HG02763 (cell line): ENCODE measurements at regions not wholly inside any gene's neighbourhood (a gene's known extent, or its start where the extent isn't known, plus 50 kb on each side); places are given as distances from the start of the nearest gene placed in this dataset.

ENCODE experiments used
- ATAC-seq: cut with Tn5 transposase; IDR thresholded peaks from one replicate; pipeline ENCODE4 v1.9.1; 2021; ENCODE audit warnings: mild to moderate bottlenecking, moderate library complexity; ENCODE audit not compliant: unreplicated experiment

- no peak for ATAC-seq
Observed at GRCh38 chr4:148828291-148828690, 386.1 kb upstream of the NR3C2 start.

- ATAC-seq = no peak
Observed at GRCh38 chr4:148827781-148828180, 385.6 kb upstream of the NR3C2 start.

- no peak for ATAC-seq
Observed at GRCh38 chr4:148823419-148823769, 381.2 kb upstream of the NR3C2 start.

- no peak for ATAC-seq
Observed at GRCh38 chr4:148822572-148823418, 380.6 kb upstream of the NR3C2 start.

- ATAC-seq = no peak
Observed at GRCh38 chr4:148814030-148814429, 371.8 kb upstream of the NR3C2 start.

GRCh38 chr4:148813289-148813688, 371.1 kb upstream of the NR3C2 start:
- no peak for ATAC-seq

GRCh38 chr4:148812101-148812500, 369.9 kb upstream of the NR3C2 start:
- no peak for ATAC-seq

GRCh38 chr4:148810461-148810860, 368.2 kb upstream of the NR3C2 start:
- ATAC-seq = no peak

GRCh38 chr4:148808416-148808815, 366.2 kb upstream of the NR3C2 start:
- ATAC-seq = no peak

- no peak for ATAC-seq
Observed at GRCh38 chr4:148800940-148801339, 358.7 kb upstream of the NR3C2 start.

- ATAC-seq = no peak
Observed at GRCh38 chr4:148800336-148800885, 358.2 kb upstream of the NR3C2 start.

GRCh38 chr4:148795156-148795864, 353.1 kb upstream of the NR3C2 start:
- ATAC-seq = no peak

GRCh38 chr4:148793221-148793620, 351.0 kb upstream of the NR3C2 start:
- ATAC-seq = no peak

GRCh38 chr4:148790691-148791090, 348.5 kb upstream of the NR3C2 start:
- ATAC-seq = no peak

GRCh38 chr4:148790246-148790645, 348.0 kb upstream of the NR3C2 start:
- no peak for ATAC-seq

GRCh38 chr4:148787831-148788477, 345.7 kb upstream of the NR3C2 start:
- no peak for ATAC-seq

GRCh38 chr4:148787285-148787684, 345.1 kb upstream of the NR3C2 start:
- no peak for ATAC-seq

- no peak for ATAC-seq
Observed at GRCh38 chr4:148786699-148787098, 344.5 kb upstream of the NR3C2 start.

- no peak for ATAC-seq
Observed at GRCh38 chr4:148782284-148782683, 340.1 kb upstream of the NR3C2 start.

- no peak for ATAC-seq
Observed at GRCh38 chr4:148780426-148781005, 338.3 kb upstream of the NR3C2 start.

GRCh38 chr4:148779771-148780170, 337.6 kb upstream of the NR3C2 start:
- no peak for ATAC-seq
